Osteoblast (primary cell): ENCODE measurements at regions not wholly inside any gene's neighbourhood (a gene's known extent, or its start where the extent isn't known, plus 50 kb on each side); places are given as distances from the start of the nearest gene placed in this dataset.
"Not testable (repeated sequence)": the region's sequence is repeated elsewhere in the genome, so short reads cannot be mapped to it uniquely, and the experiment has no call there.

Experiments
- DNase-seq: peaks from one replicate; pipeline ENCODE4 v3.0.0; 2011; ENCODE audit warnings: low spot score, mixed read lengths; ENCODE audit not compliant: insufficient read length; ENCODE audit errors: missing footprints
- H2AFZ ChIP-seq: 2 replicates; pipeline ENCODE4 v1.6.0; 2011; ENCODE audit warnings: mild to moderate bottlenecking, low read length
- H3K27ac ChIP-seq: 2 replicates; pipeline ENCODE4 v1.5.1; 2011; ENCODE audit warnings: mild to moderate bottlenecking, low read depth, low read length, moderate library complexity
- H3K27me3 ChIP-seq: 2 replicates; pipeline ENCODE4 v1.6.0; 2012; ENCODE audit warnings: mild to moderate bottlenecking, control low read depth, inconsistent platforms, low read length, moderate library complexity; ENCODE audit not compliant: insufficient read depth
- H3K36me3 ChIP-seq: 2 replicates; pipeline ENCODE4 v1.5.1; 2011; ENCODE audit warnings: mild to moderate bottlenecking, low read length, control low read depth, moderate library complexity; ENCODE audit not compliant: insufficient read depth
- H3K4me1 ChIP-seq: 2 replicates; pipeline ENCODE4 v1.5.1; 2011; ENCODE audit warnings: mild to moderate bottlenecking, low read length, control low read depth, moderate library complexity; ENCODE audit not compliant: insufficient read depth
- H3K4me2 ChIP-seq: 2 replicates; pipeline ENCODE4 v1.6.0; 2011; ENCODE audit warnings: mild to moderate bottlenecking, low read length; ENCODE audit not compliant: insufficient read depth
- H3K4me3 ChIP-seq: fragments of 200-600 bp; sonication (generic); 3 replicates; pipeline ENCODE4 v1.5.1; 2012; ENCODE audit warnings: mild to moderate bottlenecking, low read length, inconsistent platforms; ENCODE audit not compliant: insufficient read depth
- H3K79me2 ChIP-seq: 2 replicates; pipeline ENCODE4 v1.6.0; 2012; ENCODE audit warnings: mild to moderate bottlenecking, low read length, control low read depth, inconsistent platforms; ENCODE audit not compliant: insufficient read depth
- H3K9me3 ChIP-seq: 2 replicates; pipeline ENCODE4 v1.5.1; 2011; ENCODE audit warnings: low read depth, low read length, control low read depth
- H4K20me1 ChIP-seq: 2 replicates; pipeline ENCODE4 v1.6.0; 2012; ENCODE audit warnings: mild to moderate bottlenecking, low read length, control low read depth; ENCODE audit not compliant: insufficient read depth
- TF ChIP-seq, protein P1 (sequence below): IDR thresholded peaks from 2 replicates; pipeline ENCODE4 v1.5.1; 2011; ENCODE audit warnings: mild to moderate bottlenecking, low read depth, low read length, moderate library complexity; ENCODE audit errors: extremely low read depth

DNA sequence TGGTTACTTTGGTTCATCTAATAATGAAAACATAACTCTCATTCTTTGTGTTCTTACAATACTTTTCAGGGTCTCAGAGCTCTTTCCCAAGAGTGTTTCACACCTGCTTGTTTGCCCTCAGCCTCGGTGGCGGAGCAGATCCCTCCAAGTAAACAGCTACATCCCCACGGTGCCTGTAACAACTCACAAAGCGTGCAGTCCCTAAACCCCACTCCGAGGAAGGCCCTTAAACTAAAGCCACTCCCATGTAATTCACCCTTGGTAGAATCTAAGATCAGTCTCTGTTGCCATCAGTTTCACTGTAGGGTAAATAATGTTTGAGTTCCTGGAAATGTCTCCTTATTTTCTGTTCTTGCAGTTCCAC is 101.1 kb downstream of the TFAP2A start:
- no peak overlapping the region for H3K4me2 ChIP-seq
- no peaks in the 10 kb centered on the region for H3K4me1 ChIP-seq
- no peaks in the 10 kb centered on the region for H3K79me2 ChIP-seq
- no peak for DNase-seq
- H3K9me3 ChIP-seq: no peaks in the 10 kb centered on the region
- H3K27ac ChIP-seq: no peak overlapping the region
- TF ChIP-seq, protein P1, sequence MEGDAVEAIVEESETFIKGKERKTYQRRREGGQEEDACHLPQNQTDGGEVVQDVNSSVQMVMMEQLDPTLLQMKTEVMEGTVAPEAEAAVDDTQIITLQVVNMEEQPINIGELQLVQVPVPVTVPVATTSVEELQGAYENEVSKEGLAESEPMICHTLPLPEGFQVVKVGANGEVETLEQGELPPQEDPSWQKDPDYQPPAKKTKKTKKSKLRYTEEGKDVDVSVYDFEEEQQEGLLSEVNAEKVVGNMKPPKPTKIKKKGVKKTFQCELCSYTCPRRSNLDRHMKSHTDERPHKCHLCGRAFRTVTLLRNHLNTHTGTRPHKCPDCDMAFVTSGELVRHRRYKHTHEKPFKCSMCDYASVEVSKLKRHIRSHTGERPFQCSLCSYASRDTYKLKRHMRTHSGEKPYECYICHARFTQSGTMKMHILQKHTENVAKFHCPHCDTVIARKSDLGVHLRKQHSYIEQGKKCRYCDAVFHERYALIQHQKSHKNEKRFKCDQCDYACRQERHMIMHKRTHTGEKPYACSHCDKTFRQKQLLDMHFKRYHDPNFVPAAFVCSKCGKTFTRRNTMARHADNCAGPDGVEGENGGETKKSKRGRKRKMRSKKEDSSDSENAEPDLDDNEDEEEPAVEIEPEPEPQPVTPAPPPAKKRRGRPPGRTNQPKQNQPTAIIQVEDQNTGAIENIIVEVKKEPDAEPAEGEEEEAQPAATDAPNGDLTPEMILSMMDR: no peak
- no peaks in the 10 kb centered on the region for H3K36me3 ChIP-seq
- H2AFZ ChIP-seq: no peak overlapping the region
- no peaks in the 10 kb centered on the region for H4K20me1 ChIP-seq
- no peak overlapping the region for H3K4me3 ChIP-seq
- no peaks in the 10 kb centered on the region for H3K27me3 ChIP-seq

DNA sequence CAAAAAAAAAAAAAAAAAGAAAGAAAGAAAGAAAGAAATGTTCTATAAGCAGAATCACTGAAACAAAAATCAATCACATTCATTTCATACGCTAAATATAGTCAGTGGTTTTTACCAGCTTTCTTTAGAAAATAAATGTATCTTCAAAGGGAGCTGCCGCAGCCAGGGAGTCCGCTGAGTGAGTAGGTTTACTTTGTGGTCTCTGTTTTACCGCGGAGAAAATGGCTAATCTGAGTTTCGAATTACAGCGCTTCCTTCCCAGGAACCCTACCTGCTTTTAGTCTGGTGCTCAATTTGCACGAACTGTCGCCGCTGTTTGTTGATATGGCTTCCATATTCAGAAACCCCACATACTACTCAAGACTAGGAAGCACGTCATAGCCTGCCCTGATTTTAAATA is 102.4 kb downstream of the TFAP2A start:
- Histone ChIP-seq H3K4me3 (no peak overlapping the region), H3K36me3 (no peaks in the 10 kb centered on the region), H3K79me2 (no peaks in the 10 kb centered on the region), H3K4me2 (no peak overlapping the region), H3K27ac (no peak overlapping the region), H3K27me3 (no peaks in the 10 kb centered on the region), H3K9me3 (no peaks in the 10 kb centered on the region), H4K20me1 (no peaks in the 10 kb centered on the region), H3K4me1 (no peaks in the 10 kb centered on the region), H2AFZ (no peak overlapping the region)
- DNase-seq: no peak
- TF ChIP-seq, protein P1: no peak

DNA sequence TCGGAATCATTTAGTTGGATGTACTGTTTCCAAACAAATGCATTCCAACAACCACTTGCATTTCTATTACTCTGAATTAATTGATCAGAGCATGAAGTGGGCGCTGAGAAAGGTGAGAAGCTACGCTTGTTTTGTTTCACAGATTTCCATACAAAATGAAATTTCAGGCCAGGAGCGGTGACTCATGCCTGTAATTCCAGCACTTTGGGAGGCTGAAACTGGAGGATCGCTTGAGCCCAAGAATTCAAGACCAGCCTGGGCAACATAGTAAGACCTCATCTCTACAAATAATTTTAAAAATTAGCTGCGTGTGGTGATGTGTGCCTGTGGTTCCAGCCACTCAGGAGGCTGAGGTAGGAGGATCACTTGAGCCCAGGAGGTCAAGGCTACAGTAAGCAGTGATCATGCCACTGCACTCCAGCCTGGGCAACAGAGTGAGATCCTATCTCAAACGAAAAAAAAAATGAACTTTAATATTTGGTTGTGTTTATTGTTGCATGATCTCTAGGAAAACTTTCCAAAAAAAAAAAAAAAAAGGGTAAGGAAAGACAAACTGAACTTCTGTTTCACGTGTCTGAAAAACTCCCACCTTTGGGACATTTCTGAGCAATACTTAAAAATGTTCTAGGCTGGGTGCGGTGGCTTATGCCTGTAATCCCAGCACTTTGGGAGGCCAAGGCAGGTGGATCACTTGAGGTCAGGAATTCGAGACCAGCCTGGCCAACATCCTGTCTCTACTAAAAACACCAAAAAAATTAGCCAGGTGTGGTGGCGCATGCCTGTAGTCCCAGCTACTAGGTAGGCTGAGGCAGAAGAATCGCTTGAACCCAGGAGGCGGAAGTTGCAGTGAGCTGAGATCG is 103.1 kb downstream of the TFAP2A start:
- H3K4me1 ChIP-seq, H3K4me2 ChIP-seq, H3K4me3 ChIP-seq, H2AFZ ChIP-seq, H3K27me3 ChIP-seq, H3K27ac ChIP-seq, H3K9me3 ChIP-seq, H3K79me2 ChIP-seq, H3K36me3 ChIP-seq, H4K20me1 ChIP-seq, DNase-seq: not testable (repeated sequence)

DNA sequence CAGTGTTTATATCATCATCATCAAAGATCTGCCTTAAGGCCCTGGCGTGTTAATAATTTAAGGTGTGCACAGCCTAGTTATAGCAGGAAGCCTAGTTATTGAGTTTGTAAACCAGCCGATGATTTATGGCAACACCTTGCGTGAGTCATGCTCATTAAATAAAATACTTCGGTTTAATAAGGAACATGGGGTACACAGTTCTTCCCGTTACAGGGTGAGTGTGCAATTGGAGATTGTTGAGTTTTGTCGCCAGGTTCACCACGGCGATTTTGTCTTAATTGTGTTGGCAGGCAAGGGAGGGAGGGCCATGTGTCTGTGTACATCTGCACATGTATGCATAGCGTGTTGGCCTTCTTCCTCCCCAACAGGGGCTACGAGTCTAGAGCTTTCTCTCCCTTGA is 104.0 kb downstream of the TFAP2A start:
- H3K9me3 ChIP-seq: no peaks in the 10 kb centered on the region
- H4K20me1 ChIP-seq: no peaks in the 10 kb centered on the region
- TF ChIP-seq, protein P1: no peak
- no peak overlapping the region for H3K27ac ChIP-seq
- H3K79me2 ChIP-seq: no peaks in the 10 kb centered on the region
- no peak overlapping the region for H2AFZ ChIP-seq
- no peak overlapping the region for H3K4me2 ChIP-seq
- H3K36me3 ChIP-seq: no peaks in the 10 kb centered on the region
- H3K4me3 ChIP-seq: no peak overlapping the region
- no peaks in the 10 kb centered on the region for H3K4me1 ChIP-seq
- H3K27me3 ChIP-seq: no peaks in the 10 kb centered on the region
- DNase-seq: no peak
